D721Med (cell line): ENCODE measurements at regions not wholly inside any gene's neighbourhood (a gene's known extent, or its start where the extent isn't known, plus 50 kb on each side); places are given as distances from the start of the nearest gene placed in this dataset.

Experiments used
- DNase-seq: peaks from one replicate; pipeline ENCODE4 v3.0.0; 2011; ENCODE audit warnings: low spot score; ENCODE audit not compliant: insufficient read length
- FAIRE-seq: peaks from 2 replicates; lab custom pipeline; 2011; peaks lifted over from hg19 to GRCh38; lab: Jason Lieb, UNC
- TF ChIP-seq, protein P1 (sequence below): IDR thresholded peaks from 2 replicates; pipeline ENCODE4 v1.5.1; 2012; ENCODE audit warnings: mild to moderate bottlenecking, control low read depth; ENCODE audit not compliant: insufficient read depth; ENCODE audit errors: missing control alignments

- FAIRE-seq, result no peak
- TF ChIP-seq, protein P1, sequence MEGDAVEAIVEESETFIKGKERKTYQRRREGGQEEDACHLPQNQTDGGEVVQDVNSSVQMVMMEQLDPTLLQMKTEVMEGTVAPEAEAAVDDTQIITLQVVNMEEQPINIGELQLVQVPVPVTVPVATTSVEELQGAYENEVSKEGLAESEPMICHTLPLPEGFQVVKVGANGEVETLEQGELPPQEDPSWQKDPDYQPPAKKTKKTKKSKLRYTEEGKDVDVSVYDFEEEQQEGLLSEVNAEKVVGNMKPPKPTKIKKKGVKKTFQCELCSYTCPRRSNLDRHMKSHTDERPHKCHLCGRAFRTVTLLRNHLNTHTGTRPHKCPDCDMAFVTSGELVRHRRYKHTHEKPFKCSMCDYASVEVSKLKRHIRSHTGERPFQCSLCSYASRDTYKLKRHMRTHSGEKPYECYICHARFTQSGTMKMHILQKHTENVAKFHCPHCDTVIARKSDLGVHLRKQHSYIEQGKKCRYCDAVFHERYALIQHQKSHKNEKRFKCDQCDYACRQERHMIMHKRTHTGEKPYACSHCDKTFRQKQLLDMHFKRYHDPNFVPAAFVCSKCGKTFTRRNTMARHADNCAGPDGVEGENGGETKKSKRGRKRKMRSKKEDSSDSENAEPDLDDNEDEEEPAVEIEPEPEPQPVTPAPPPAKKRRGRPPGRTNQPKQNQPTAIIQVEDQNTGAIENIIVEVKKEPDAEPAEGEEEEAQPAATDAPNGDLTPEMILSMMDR, result no peak
- DNase-seq, result no peak
These were observed 435.0 kb upstream of the CADM1 start for GRCh38 chr11:115939104-115939730.

GRCh38 chr11:115933564-115933963 is 429.3 kb upstream of the CADM1 start:
- FAIRE-seq (no peak), DNase-seq (no peak)
- TF ChIP-seq, protein P1, result no peak

- FAIRE-seq (no peak), DNase-seq (no peak)
- TF ChIP-seq, protein P1, result no peak
These were observed 427.4 kb upstream of the CADM1 start for GRCh38 chr11:115931548-115932083.

- no peak for FAIRE-seq
- TF ChIP-seq, protein P1, result no peak
- DNase-seq, result no peak
These were observed 426.8 kb upstream of the CADM1 start for GRCh38 chr11:115930886-115931547.

- FAIRE-seq (no peak), DNase-seq (no peak)
- TF ChIP-seq, protein P1, result no peak
These were observed 426.1 kb upstream of the CADM1 start for GRCh38 chr11:115930291-115930690.

GRCh38 chr11:115929618-115930129 is 425.5 kb upstream of the CADM1 start:
- FAIRE-seq (no peak), DNase-seq (no peak)
- TF ChIP-seq, protein P1, result no peak

- FAIRE-seq, result no peak
- TF ChIP-seq, protein P1, result no peak
These were observed 424.6 kb upstream of the CADM1 start for GRCh38 chr11:115928811-115929210.

More at GRCh38 chr11:115928811-115929210, 424.6 kb upstream of the CADM1 start:
- no peak for DNase-seq
